ENCODE measurements at regions not wholly inside any gene's neighbourhood (a gene's known extent, or its start where the extent isn't known, plus 50 kb on each side); places are given as distances from the start of the nearest gene placed in this dataset.
"Not testable (repeated sequence)": the region's sequence is repeated elsewhere in the genome, so short reads cannot be mapped to it uniquely, and the experiment has no call there.

- DNase-seq (no peak), ATAC-seq (no peak)
- H3K27ac ChIP-seq: no peak overlapping the region
- no peaks in the 10 kb centered on the region for H3K27me3 ChIP-seq
- in situ Hi-C loops (cut with MboI; ENCODE audit: low sequenced_read_pairs in 4 of 4): no loop called here
- no peaks in the 10 kb centered on the region for H3K36me3 ChIP-seq
- no peaks in the 10 kb centered on the region for H3K9me3 ChIP-seq
- intact Hi-C loops (cut with DNase I; ENCODE audit: low total_unique reads): no loop called here
- H3K4me3 ChIP-seq: no peak overlapping the region
- no peak for TF ChIP-seq POLR2A (IDR thresholded peaks at IDR 0.05)
- no peak for TF ChIP-seq CTCF (IDR thresholded peaks at IDR 0.05 in 4 of 5, conservative IDR thresholded peaks at IDR 0.05 in 1 of 5)
- peaks cover 8 to 14% of the 10 kb centered on the region in 2 donors for H3K4me1 ChIP-seq
These were observed 290.1 kb downstream of the ZIC1 start for GRCh38 chr3:147699175-147699838.

GRCh38 chr3:147701195-147701594 is 292.0 kb downstream of the ZIC1 start:
- peak overlapping the region in 1 of 4 donors; percentile 5 for H3K27ac ChIP-seq
- no peaks in the 10 kb centered on the region for H3K9me3 ChIP-seq
- intact Hi-C loops (cut with DNase I; ENCODE audit: low total_unique reads) (no loop called here), in situ Hi-C loops (cut with MboI; ENCODE audit: low sequenced_read_pairs in 4 of 4) (no loop called here)
- H3K4me1 ChIP-seq: peaks cover 8 to 14% of the 10 kb centered on the region in 2 donors
- no peaks in the 10 kb centered on the region for H3K36me3 ChIP-seq
- DNase-seq (peak in 1 of 2 donors; percentile 2), ATAC-seq (peak; percentile 49 to 81)
- H3K27me3 ChIP-seq: no peaks in the 10 kb centered on the region
- no peak for TF ChIP-seq CTCF (IDR thresholded peaks at IDR 0.05 in 4 of 5, conservative IDR thresholded peaks at IDR 0.05 in 1 of 5)
- no peak for TF ChIP-seq POLR2A (IDR thresholded peaks at IDR 0.05)
- no peak overlapping the region for H3K4me3 ChIP-seq

- Histone ChIP-seq H3K9me3 (no peaks in the 10 kb centered on the region), H3K27me3 (no peaks in the 10 kb centered on the region), H3K27ac (no peak overlapping the region), H3K4me3 (no peak overlapping the region), H3K36me3 (no peaks in the 10 kb centered on the region), H3K4me1 (peaks cover 8 to 14% of the 10 kb centered on the region in 2 donors)
- ATAC-seq (no peak), DNase-seq (no peak)
- in situ Hi-C loops (cut with MboI; ENCODE audit: low sequenced_read_pairs in 4 of 4): no loop called here
- intact Hi-C loops (cut with DNase I; ENCODE audit: low total_unique reads): no loop called here
- TF ChIP-seq POLR2A (IDR thresholded peaks at IDR 0.05) (no peak), CTCF (IDR thresholded peaks at IDR 0.05 in 4 of 5, conservative IDR thresholded peaks at IDR 0.05 in 1 of 5) (no peak)
These were observed 293.3 kb downstream of the ZIC1 start for GRCh38 chr3:147702509-147702908.

- H3K4me3 ChIP-seq: no peak overlapping the region
- TF ChIP-seq POLR2A (IDR thresholded peaks at IDR 0.05) (no peak), CTCF (IDR thresholded peaks at IDR 0.05 in 4 of 5, conservative IDR thresholded peaks at IDR 0.05 in 1 of 5) (no peak)
- in situ Hi-C loops (cut with MboI; ENCODE audit: low sequenced_read_pairs in 4 of 4) (no loop called here), intact Hi-C loops (cut with DNase I; ENCODE audit: low total_unique reads) (no loop called here)
- H3K27ac ChIP-seq: no peak overlapping the region
- H3K27me3 ChIP-seq: no peaks in the 10 kb centered on the region
- H3K9me3 ChIP-seq: no peaks in the 10 kb centered on the region
- H3K36me3 ChIP-seq: no peaks in the 10 kb centered on the region
- DNase-seq: no peak
- peaks cover 8 to 14% of the 10 kb centered on the region in 2 donors for H3K4me1 ChIP-seq
- ATAC-seq: no peak
These were observed 296.5 kb downstream of the ZIC1 start for GRCh38 chr3:147705651-147706051.

- H3K4me1 ChIP-seq; H3K27ac ChIP-seq; ATAC-seq; H3K36me3 ChIP-seq; H3K9me3 ChIP-seq; in situ Hi-C loops (cut with MboI; ENCODE audit: low sequenced_read_pairs in 4 of 4); H3K27me3 ChIP-seq; DNase-seq; intact Hi-C loops (cut with DNase I; ENCODE audit: low total_unique reads); H3K4me3 ChIP-seq: not testable (repeated sequence)
These were observed 301.6 kb downstream of the ZIC1 start for GRCh38 chr3:147710753-147711152.
